H1 (cell line): ENCODE measurements at regions not wholly inside any gene's neighbourhood (a gene's known extent, or its start where the extent isn't known, plus 50 kb on each side); places are given as distances from the start of the nearest gene placed in this dataset.

ENCODE experiments used
- POLR2A ChIP-seq, 2 experiments: IDR thresholded peaks; 1 replicate in 1 of 2; 2 replicates in 1 of 2; pipeline ENCODE4 v1.6.1; 2011; ENCODE audit warnings: low read depth in 2 of 2, low read length in 2 of 2, mild to moderate bottlenecking in 2 of 2; ENCODE audit errors: control extremely low read depth in 1 of 2
- TF ChIP-seq, protein P1 (sequence below): IDR thresholded peaks from 2 replicates; pipeline ENCODE4 v1.6.1; 2011; ENCODE audit warnings: low read length, improper control_type of control experiment

GRCh38 chr1:4169991-4170390 lies 269.9 kb upstream of the C1orf174 start:
- TF ChIP-seq POLR2A (IDR thresholded peaks at IDR 0.05; ENCODE audit: control extremely low read depth in 1 of 2, low read depth in 2 of 2, low read length in 2 of 2), result no peak
- TF ChIP-seq, protein P1, sequence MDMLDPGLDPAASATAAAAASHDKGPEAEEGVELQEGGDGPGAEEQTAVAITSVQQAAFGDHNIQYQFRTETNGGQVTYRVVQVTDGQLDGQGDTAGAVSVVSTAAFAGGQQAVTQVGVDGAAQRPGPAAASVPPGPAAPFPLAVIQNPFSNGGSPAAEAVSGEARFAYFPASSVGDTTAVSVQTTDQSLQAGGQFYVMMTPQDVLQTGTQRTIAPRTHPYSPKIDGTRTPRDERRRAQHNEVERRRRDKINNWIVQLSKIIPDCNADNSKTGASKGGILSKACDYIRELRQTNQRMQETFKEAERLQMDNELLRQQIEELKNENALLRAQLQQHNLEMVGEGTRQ, result no peak
